HEK293 (cell line): ENCODE measurements at regions not wholly inside any gene's neighbourhood (a gene's known extent, or its start where the extent isn't known, plus 50 kb on each side); places are given as distances from the start of the nearest gene placed in this dataset.

Experiments used
- GLI4 ChIP-seq: fragments of 450-650 bp; formaldehyde crosslinking; IDR thresholded peaks from 2 replicates; pipeline ENCODE4 v1.5.1; 2016; ENCODE audit warnings: missing biosample characterization, missing genetic modification characterization
- REPIN1 ChIP-seq: fragments of 450-650 bp; formaldehyde crosslinking; IDR thresholded peaks from 2 replicates; pipeline ENCODE4 v1.5.1; 2017; ENCODE audit warnings: missing biosample characterization, missing genetic modification characterization, low read depth
- ZNF169 ChIP-seq: fragments of 450-650 bp; formaldehyde crosslinking; IDR thresholded peaks from 2 replicates; pipeline ENCODE4 v1.5.1; 2016; ENCODE audit warnings: missing biosample characterization, missing genetic modification characterization
- ZNF239 ChIP-seq: fragments of 450-650 bp; formaldehyde crosslinking; IDR thresholded peaks from 2 replicates; pipeline ENCODE4 v1.5.1; 2016; ENCODE audit warnings: missing biosample characterization, missing genetic modification characterization
- ZNF324 ChIP-seq: fragments of 450-650 bp; formaldehyde crosslinking; IDR thresholded peaks from 2 replicates; pipeline ENCODE4 v1.5.1; 2016; ENCODE audit warnings: missing biosample characterization, missing genetic modification characterization
- TF ChIP-seq, protein P1 (sequence below): fragments of 450-650 bp; formaldehyde crosslinking; IDR thresholded peaks from 2 replicates; pipeline ENCODE4 v1.5.1; 2016; ENCODE audit warnings: missing biosample characterization, missing genetic modification characterization
- TF ChIP-seq, protein P2 (sequence below): fragments of 450-650 bp; formaldehyde crosslinking; conservative IDR thresholded peaks from 2 replicates; pipeline ENCODE4 v1.5.1; 2016; ENCODE audit warnings: low read depth, missing biosample characterization, missing genetic modification characterization

DNA sequence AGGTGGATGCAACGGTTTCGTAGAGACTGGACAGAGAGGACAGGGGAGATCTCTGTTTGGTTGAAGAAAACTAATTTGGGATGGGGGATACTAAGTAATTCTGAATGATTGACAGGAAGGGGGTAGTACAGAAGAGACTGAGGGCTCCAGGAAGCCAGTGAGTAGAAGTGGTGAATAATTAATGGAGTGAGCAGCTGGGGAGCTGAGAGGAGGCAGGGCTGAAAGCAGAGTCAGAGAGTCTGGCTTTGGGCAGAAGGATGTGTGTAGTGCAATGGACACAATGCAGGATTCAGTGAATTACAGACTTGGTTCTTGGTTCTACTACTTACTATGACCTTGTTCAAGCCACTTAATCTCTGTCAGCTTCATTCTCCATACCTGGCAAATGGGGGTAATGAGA, 161.7 kb downstream of the RBMX2 start:
- TF ChIP-seq GLI4 (tag by site-specific recombination) (no peak), REPIN1 (tag by site-specific recombination) (no peak), ZNF239 (no peak), ZNF169 (tag by site-specific recombination) (no peak), ZNF324 (no peak)
- TF ChIP-seq, protein P1, sequence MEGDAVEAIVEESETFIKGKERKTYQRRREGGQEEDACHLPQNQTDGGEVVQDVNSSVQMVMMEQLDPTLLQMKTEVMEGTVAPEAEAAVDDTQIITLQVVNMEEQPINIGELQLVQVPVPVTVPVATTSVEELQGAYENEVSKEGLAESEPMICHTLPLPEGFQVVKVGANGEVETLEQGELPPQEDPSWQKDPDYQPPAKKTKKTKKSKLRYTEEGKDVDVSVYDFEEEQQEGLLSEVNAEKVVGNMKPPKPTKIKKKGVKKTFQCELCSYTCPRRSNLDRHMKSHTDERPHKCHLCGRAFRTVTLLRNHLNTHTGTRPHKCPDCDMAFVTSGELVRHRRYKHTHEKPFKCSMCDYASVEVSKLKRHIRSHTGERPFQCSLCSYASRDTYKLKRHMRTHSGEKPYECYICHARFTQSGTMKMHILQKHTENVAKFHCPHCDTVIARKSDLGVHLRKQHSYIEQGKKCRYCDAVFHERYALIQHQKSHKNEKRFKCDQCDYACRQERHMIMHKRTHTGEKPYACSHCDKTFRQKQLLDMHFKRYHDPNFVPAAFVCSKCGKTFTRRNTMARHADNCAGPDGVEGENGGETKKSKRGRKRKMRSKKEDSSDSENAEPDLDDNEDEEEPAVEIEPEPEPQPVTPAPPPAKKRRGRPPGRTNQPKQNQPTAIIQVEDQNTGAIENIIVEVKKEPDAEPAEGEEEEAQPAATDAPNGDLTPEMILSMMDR (tag by site-specific recombination) = no peak
- TF ChIP-seq, protein P2, sequence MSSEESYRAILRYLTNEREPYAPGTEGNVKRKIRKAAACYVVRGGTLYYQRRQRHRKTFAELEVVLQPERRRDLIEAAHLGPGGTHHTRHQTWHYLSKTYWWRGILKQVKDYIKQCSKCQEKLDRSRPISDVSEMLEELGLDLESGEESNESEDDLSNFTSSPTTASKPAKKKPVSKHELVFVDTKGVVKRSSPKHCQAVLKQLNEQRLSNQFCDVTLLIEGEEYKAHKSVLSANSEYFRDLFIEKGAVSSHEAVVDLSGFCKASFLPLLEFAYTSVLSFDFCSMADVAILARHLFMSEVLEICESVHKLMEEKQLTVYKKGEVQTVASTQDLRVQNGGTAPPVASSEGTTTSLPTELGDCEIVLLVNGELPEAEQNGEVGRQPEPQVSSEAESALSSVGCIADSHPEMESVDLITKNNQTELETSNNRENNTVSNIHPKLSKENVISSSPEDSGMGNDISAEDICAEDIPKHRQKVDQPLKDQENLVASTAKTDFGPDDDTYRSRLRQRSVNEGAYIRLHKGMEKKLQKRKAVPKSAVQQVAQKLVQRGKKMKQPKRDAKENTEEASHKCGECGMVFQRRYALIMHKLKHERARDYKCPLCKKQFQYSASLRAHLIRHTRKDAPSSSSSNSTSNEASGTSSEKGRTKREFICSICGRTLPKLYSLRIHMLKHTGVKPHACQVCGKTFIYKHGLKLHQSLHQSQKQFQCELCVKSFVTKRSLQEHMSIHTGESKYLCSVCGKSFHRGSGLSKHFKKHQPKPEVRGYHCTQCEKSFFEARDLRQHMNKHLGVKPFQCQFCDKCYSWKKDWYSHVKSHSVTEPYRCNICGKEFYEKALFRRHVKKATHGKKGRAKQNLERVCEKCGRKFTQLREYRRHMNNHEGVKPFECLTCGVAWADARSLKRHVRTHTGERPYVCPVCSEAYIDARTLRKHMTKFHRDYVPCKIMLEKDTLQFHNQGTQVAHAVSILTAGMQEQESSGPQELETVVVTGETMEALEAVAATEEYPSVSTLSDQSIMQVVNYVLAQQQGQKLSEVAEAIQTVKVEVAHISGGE (tag by site-specific recombination) = no peak
